ENCODE measurements at regions not wholly inside any gene's neighbourhood (a gene's known extent, or its start where the extent isn't known, plus 50 kb on each side); places are given as distances from the start of the nearest gene placed in this dataset.

- TF ChIP-seq FOXP2 (optimal IDR thresholded peaks at IDR 0.05; ENCODE audit: control extremely low read depth, extremely low read length, insufficient read depth) = no peak
- no peak for TF ChIP-seq POLR2AphosphoS5 (IDR thresholded peaks at IDR 0.05; ENCODE audit: borderline replicate concordance, low read depth, low read length)
- no peak for TF ChIP-seq EZH2 (IDR thresholded peaks at IDR 0.05)
- Histone ChIP-seq H3K27ac (no peak overlapping the region), H3K36me3 (ENCODE audit: insufficient read depth, low read length) (no peaks in the 10 kb centered on the region), H3K9ac (ENCODE audit: insufficient read length) (no peak overlapping the region), H3K4me3 (no peak overlapping the region), H3K9me3 (ENCODE audit: low read depth, low read length) (no peaks in the 10 kb centered on the region)
- no peak for DNase-seq (ENCODE audit: low read depth, low spot score)
Observed at GRCh38 chr13:82298106-82298505, 1584.2 kb downstream of the SLITRK1 start.

GRCh38 chr13:82294226-82294625 lies 1588.0 kb downstream of the SLITRK1 start:
- no peak overlapping the region for H3K9ac ChIP-seq (ENCODE audit: insufficient read length)
- H3K36me3 ChIP-seq (ENCODE audit: insufficient read depth, low read length) = no peaks in the 10 kb centered on the region
- no peak for DNase-seq (ENCODE audit: low read depth, low spot score)
- TF ChIP-seq FOXP2 (optimal IDR thresholded peaks at IDR 0.05; ENCODE audit: control extremely low read depth, extremely low read length, insufficient read depth) (no peak), EZH2 (IDR thresholded peaks at IDR 0.05) (no peak), POLR2AphosphoS5 (IDR thresholded peaks at IDR 0.05; ENCODE audit: borderline replicate concordance, low read depth, low read length) (no peak)
- H3K4me3 ChIP-seq = no peak overlapping the region
- H3K9me3 ChIP-seq (ENCODE audit: low read depth, low read length) = no peaks in the 10 kb centered on the region
- H3K27ac ChIP-seq = no peak overlapping the region

GRCh38 chr13:82292334-82292733 lies 1589.9 kb downstream of the SLITRK1 start:
- no peak for DNase-seq (ENCODE audit: low read depth, low spot score)
- Histone ChIP-seq H3K36me3 (ENCODE audit: insufficient read depth, low read length) (no peaks in the 10 kb centered on the region), H3K27ac (no peak overlapping the region), H3K9me3 (ENCODE audit: low read depth, low read length) (no peaks in the 10 kb centered on the region), H3K9ac (ENCODE audit: insufficient read length) (no peak overlapping the region), H3K4me3 (no peak overlapping the region)
- TF ChIP-seq FOXP2 (optimal IDR thresholded peaks at IDR 0.05; ENCODE audit: control extremely low read depth, extremely low read length, insufficient read depth) = no peak
- TF ChIP-seq POLR2AphosphoS5 (IDR thresholded peaks at IDR 0.05; ENCODE audit: borderline replicate concordance, low read depth, low read length) = no peak
- TF ChIP-seq EZH2 (IDR thresholded peaks at IDR 0.05) = no peak

- Histone ChIP-seq H3K4me3 (no peak overlapping the region), H3K9ac (ENCODE audit: insufficient read length) (no peak overlapping the region), H3K36me3 (ENCODE audit: insufficient read depth, low read length) (no peaks in the 10 kb centered on the region), H3K27ac (no peak overlapping the region), H3K9me3 (ENCODE audit: low read depth, low read length) (no peaks in the 10 kb centered on the region)
- TF ChIP-seq POLR2AphosphoS5 (IDR thresholded peaks at IDR 0.05; ENCODE audit: borderline replicate concordance, low read depth, low read length) (no peak), FOXP2 (optimal IDR thresholded peaks at IDR 0.05; ENCODE audit: control extremely low read depth, extremely low read length, insufficient read depth) (no peak), EZH2 (IDR thresholded peaks at IDR 0.05) (no peak)
- DNase-seq (ENCODE audit: low read depth, low spot score) = no peak
Observed at GRCh38 chr13:82291852-82292251, 1590.4 kb downstream of the SLITRK1 start.

- Histone ChIP-seq H3K36me3 (ENCODE audit: insufficient read depth, low read length) (no peaks in the 10 kb centered on the region), H3K4me3 (no peak overlapping the region), H3K27ac (no peak overlapping the region), H3K9ac (ENCODE audit: insufficient read length) (no peak overlapping the region), H3K9me3 (ENCODE audit: low read depth, low read length) (no peaks in the 10 kb centered on the region)
- TF ChIP-seq EZH2 (IDR thresholded peaks at IDR 0.05) (no peak), FOXP2 (optimal IDR thresholded peaks at IDR 0.05; ENCODE audit: control extremely low read depth, extremely low read length, insufficient read depth) (no peak), POLR2AphosphoS5 (IDR thresholded peaks at IDR 0.05; ENCODE audit: borderline replicate concordance, low read depth, low read length) (no peak)
- no peak for DNase-seq (ENCODE audit: low read depth, low spot score)
Observed at GRCh38 chr13:82275644-82276043, 1606.6 kb downstream of the SLITRK1 start.

- Histone ChIP-seq H3K4me3 (no peak overlapping the region), H3K27ac (no peak overlapping the region), H3K9ac (ENCODE audit: insufficient read length) (no peak overlapping the region), H3K9me3 (ENCODE audit: low read depth, low read length) (no peaks in the 10 kb centered on the region), H3K36me3 (ENCODE audit: insufficient read depth, low read length) (no peaks in the 10 kb centered on the region)
- TF ChIP-seq EZH2 (IDR thresholded peaks at IDR 0.05) (no peak), POLR2AphosphoS5 (IDR thresholded peaks at IDR 0.05; ENCODE audit: borderline replicate concordance, low read depth, low read length) (no peak), FOXP2 (optimal IDR thresholded peaks at IDR 0.05; ENCODE audit: control extremely low read depth, extremely low read length, insufficient read depth) (no peak)
- no peak for DNase-seq (ENCODE audit: low read depth, low spot score)
Observed at GRCh38 chr13:82259284-82259683, 1623.0 kb downstream of the SLITRK1 start.

GRCh38 chr13:82257790-82258507 lies 1624.3 kb downstream of the SLITRK1 start:
- no peak overlapping the region for H3K9ac ChIP-seq (ENCODE audit: insufficient read length)

GRCh38 chr13:82248762-82249161 lies 1633.5 kb downstream of the SLITRK1 start:
- DNase-seq (ENCODE audit: low read depth, low spot score) = no peak

More at GRCh38 chr13:82257790-82258507, 1624.3 kb downstream of the SLITRK1 start:
- DNase-seq (ENCODE audit: low read depth, low spot score) = no peak
- no peak for TF ChIP-seq EZH2 (IDR thresholded peaks at IDR 0.05)
- no peak for TF ChIP-seq FOXP2 (optimal IDR thresholded peaks at IDR 0.05; ENCODE audit: control extremely low read depth, extremely low read length, insufficient read depth)
- no peak for TF ChIP-seq POLR2AphosphoS5 (IDR thresholded peaks at IDR 0.05; ENCODE audit: borderline replicate concordance, low read depth, low read length)
- Histone ChIP-seq H3K27ac (no peak overlapping the region), H3K36me3 (ENCODE audit: insufficient read depth, low read length) (no peaks in the 10 kb centered on the region), H3K4me3 (no peak overlapping the region), H3K9me3 (ENCODE audit: low read depth, low read length) (no peaks in the 10 kb centered on the region)

More at GRCh38 chr13:82248762-82249161, 1633.5 kb downstream of the SLITRK1 start:
- Histone ChIP-seq H3K9me3 (ENCODE audit: low read depth, low read length) (no peaks in the 10 kb centered on the region), H3K9ac (ENCODE audit: insufficient read length) (no peak overlapping the region), H3K27ac (no peak overlapping the region), H3K4me3 (no peak overlapping the region), H3K36me3 (ENCODE audit: insufficient read depth, low read length) (no peaks in the 10 kb centered on the region)
- TF ChIP-seq EZH2 (IDR thresholded peaks at IDR 0.05) (no peak), FOXP2 (optimal IDR thresholded peaks at IDR 0.05; ENCODE audit: control extremely low read depth, extremely low read length, insufficient read depth) (no peak), POLR2AphosphoS5 (IDR thresholded peaks at IDR 0.05; ENCODE audit: borderline replicate concordance, low read depth, low read length) (no peak)

Measured in SK-N-MC (cell line).